ENCODE measurements at regions not wholly inside any gene's neighbourhood (a gene's known extent, or its start where the extent isn't known, plus 50 kb on each side); places are given as distances from the start of the nearest gene placed in this dataset.
A peak's percentile ranks its signal among the peaks of the same experiment; 100 is the strongest.

- peak; percentile 2 for DNase-seq
Observed at GRCh38 chr5:155418960-155419579, 405.5 kb downstream of the KIF4B start.

- no peak for DNase-seq
Observed at GRCh38 chr5:155430192-155430591, 416.6 kb downstream of the KIF4B start.

GRCh38 chr5:155434267-155434666, 420.7 kb downstream of the KIF4B start:
- DNase-seq, result no peak

GRCh38 chr5:155434681-155435080, 421.1 kb downstream of the KIF4B start:
- DNase-seq, result no peak

- DNase-seq, result no peak
Observed at GRCh38 chr5:155441849-155442248, 428.3 kb downstream of the KIF4B start.

GRCh38 chr5:155451106-155451505, 437.6 kb downstream of the KIF4B start:
- DNase-seq, result no peak

- DNase-seq, result no peak
Observed at GRCh38 chr5:155455791-155456514, 442.4 kb downstream of the KIF4B start.

- DNase-seq, result no peak
Observed at GRCh38 chr5:155459889-155460500, 446.4 kb downstream of the KIF4B start.

- no peak for DNase-seq
Observed at GRCh38 chr5:155460501-155460931, 447.0 kb downstream of the KIF4B start.

GRCh38 chr5:155461304-155461703, 447.7 kb downstream of the KIF4B start:
- DNase-seq, result no peak

GRCh38 chr5:155466851-155467250, 453.3 kb downstream of the KIF4B start:
- no peak for DNase-seq

GRCh38 chr5:155471027-155471426, 457.5 kb downstream of the KIF4B start:
- DNase-seq, result no peak

GRCh38 chr5:155472780-155473179, 459.2 kb downstream of the KIF4B start:
- no peak for DNase-seq

- no peak for DNase-seq
Observed at GRCh38 chr5:155475318-155475717, 461.8 kb downstream of the KIF4B start.

GRCh38 chr5:155480731-155481131, 467.2 kb downstream of the KIF4B start:
- DNase-seq, result no peak

GRCh38 chr5:155481182-155481581, 467.6 kb downstream of the KIF4B start:
- DNase-seq, result no peak

GRCh38 chr5:155482428-155482827, 468.9 kb downstream of the KIF4B start:
- no peak for DNase-seq

- DNase-seq, result peak; percentile 1
Observed at GRCh38 chr5:155485386-155485785, 471.8 kb downstream of the KIF4B start.

- DNase-seq, result no peak
Observed at GRCh38 chr5:155489949-155490348, 476.4 kb downstream of the KIF4B start.

- DNase-seq, result no peak
Observed at GRCh38 chr5:155492191-155492590, 478.6 kb downstream of the KIF4B start.

- no peak for DNase-seq
Observed at GRCh38 chr5:155504606-155505005, 491.1 kb downstream of the KIF4B start.

GRCh38 chr5:155507363-155507762, 493.8 kb downstream of the KIF4B start:
- DNase-seq, result no peak

- no peak for DNase-seq
Observed at GRCh38 chr5:155508673-155509072, 495.1 kb downstream of the KIF4B start.

- no peak for DNase-seq
Observed at GRCh38 chr5:155512329-155512728, 498.8 kb downstream of the KIF4B start.
